Inflammatory macrophage treated with lipopolysaccharide for 1 hour (primary cell): ENCODE measurements at regions not wholly inside any gene's neighbourhood (a gene's known extent, or its start where the extent isn't known, plus 50 kb on each side); places are given as distances from the start of the nearest gene placed in this dataset.

ENCODE experiments used
- DNase-seq, 2 donors: peaks; one replicate each; pipeline ENCODE4 v3.0.0-alpha.2; 2020 to 2022

DNA sequence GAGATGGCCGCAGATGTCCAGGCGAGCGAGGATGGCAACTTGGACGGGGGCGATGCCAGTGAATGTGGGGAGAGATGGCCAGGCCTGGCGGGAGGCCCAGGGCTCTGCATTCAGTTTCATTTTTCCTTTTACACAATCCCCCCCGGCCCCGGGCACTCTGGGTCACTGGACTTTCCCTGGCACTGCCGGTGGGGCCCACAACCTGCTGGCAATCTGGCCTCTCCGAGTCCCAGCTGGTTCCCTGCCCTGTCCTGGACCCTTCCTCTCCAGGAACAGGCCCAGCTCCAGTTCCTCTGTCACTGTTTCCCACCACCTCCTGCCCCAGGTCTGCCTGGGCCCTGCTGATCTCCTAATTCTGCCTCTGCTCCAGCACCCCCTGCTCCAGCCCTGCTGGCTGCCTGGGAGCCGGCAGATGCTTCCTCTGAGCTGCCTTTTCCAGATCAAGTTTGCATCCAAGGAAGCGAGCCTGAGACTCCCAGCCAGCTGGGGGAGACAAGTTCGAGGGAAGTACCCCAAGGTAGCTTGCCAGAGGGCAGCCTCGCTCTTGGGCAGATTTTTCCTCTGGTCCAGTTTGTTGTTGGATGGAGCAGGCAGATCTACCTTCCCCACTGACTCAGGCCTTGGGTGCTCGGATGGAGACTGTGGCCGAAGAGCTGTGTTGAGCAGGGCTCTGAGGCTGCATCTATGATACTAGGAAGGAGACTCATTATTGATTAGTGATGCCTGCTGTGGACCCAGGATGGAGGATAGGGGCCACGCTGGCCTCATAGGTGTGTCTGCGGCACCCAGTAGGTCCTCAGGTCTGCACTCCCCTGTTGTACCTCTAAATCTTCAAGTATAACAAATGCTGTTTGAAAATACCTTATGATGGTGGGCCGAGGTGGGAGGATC is 83.2 kb downstream of the CEBPB start:
- DNase-seq = peak; percentile 85 to 96

DNA sequence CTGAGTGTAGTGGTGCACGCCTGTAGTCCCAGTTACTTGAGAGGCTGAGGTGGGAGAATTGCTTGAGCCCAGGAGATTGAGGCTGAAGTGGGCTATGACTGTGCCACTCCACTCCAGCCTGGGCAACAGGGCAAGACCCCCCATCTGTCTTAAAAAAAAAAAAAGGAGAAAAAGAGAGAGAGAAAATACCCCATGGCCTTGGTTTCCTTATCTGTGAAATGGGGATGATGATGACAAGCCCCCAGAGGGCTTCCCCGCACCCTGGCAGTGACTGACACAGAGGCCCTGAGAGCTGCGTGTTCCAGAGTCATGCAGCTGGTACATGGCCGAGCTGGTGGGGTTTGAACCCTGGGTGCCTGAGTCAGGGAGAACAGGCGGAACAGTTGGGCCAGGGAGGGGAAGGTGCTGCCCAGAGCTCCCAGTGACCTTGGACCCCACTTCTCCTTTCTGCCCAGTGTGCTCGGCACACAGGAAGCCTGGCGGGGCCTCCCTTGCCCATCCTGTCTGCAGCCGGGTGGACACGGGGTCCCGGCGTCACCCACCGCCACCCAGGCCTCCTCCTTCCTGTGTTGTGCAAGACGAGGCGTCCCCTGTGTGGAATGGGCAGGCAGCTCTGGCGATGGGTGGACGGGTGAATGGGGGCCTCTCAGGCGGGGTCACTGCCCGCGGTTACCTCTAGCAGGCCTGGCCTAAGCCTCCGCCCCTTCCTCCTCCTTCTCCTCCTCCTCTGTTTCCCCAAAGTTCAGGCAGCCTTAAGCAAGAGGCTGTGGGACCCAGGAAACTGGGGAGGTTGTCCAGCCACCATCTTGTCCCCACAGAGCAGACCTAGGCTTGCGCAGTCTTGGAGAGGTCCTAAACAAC is 84.2 kb downstream of the CEBPB start:
- peak; percentile 93 to 98 for DNase-seq

DNA sequence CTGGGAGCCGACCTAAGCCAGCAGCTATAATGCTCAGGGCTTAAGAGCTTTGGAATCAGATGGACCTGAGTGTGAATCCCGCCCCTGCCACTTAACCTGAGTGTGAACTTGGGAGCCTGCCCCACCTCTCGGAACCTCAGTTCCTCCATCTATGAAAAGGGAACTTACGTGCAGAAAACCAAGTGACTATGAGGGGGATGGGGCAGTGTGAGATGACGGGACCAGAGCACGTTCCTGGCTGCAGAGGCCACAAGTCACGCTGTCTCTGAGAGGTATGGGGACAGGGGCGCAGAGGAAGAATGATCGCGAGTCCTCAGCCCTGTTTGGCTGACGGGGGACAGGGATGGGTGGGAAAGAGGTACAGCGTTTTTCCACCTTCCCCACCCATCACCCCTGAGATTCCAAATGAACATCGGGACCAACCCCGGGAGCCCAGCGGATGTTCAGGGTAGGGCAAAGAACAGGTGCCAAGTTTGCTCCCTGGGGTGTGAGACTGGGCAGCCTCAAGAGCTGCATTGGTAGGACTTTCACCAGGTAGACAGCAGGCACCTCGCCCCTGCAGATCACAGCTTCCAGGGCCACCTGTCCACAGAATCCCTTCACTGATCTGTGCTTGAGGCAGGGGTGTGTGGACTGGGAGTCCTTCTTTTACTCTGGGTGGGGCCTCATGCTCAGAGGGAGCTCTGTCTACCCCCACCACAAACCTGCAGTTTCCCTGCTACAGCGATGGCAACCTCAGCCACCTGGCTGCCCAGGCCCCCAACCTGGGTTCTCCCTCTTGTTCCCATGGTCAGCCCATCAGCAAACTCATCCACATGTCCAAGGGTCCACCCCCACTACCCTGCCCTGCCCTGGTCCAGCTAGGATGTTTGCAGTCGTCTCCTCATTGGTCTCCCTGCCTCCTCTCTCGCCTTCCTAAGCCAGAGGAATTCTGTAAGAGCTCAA is 85.8 kb downstream of the CEBPB start:
- peak; percentile 55 to 66 for DNase-seq

DNA sequence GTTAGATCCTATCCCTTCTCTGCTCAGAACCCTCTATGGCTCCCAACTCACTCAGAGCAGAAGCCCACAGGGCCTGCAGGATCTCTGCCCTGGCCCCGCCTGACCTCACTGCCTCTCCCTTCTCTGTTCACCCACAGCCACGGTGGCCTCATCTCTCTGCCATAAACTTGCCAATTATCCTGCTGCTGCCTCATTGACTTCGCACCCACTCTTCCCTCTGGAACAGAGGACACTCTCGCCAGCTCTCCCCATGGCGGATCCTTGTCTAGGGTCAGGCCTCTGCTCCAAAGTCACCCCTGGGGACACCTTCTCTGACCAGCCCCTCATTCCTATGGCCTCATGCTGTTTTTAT is 86.4 kb downstream of the CEBPB start:
- no peak for DNase-seq

DNA sequence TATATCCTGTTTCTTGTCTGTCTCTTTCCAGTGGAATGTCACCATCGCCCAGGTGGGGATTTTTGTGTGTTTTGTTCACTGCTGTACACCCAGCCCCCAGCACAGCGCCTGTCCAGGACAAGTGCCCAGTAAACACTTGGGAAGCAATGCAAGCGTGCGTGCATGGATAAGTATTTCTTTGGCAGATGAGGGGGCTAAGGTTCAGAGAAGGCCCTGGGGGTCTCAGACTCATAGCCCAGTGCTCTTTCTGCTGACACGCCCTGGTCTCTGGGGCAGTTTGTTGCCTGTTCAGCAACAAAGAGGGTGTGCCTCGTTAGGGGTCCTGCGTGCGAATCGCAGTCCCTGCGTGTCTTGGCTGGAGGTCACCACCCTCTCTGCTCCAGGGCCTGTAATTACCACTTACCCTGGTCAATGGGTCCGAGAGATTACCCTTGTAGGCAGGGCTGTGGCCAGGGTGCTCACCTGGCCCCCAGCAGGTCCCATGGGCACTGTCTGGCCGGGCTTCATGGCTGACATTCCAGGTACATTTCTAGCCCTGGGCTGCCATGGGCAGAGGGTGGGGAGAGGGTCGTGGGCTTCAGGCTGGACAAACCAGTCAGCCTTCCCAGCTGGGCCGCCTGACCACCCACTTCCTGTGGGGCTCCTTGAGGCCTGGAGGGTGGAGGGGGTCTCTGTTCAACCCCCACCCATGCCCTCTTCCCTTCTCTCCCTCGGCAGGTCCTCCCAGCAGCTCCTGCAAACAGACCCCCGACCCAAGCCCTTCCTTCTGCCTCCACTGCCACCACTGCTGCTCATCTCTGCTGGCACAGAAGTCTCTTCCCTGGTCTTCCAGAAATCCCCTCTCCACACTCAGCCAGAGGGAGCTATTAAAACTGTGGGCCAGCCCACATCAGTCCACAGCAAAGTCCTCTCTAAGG is 87.1 kb downstream of the CEBPB start:
- DNase-seq = no peak

DNA sequence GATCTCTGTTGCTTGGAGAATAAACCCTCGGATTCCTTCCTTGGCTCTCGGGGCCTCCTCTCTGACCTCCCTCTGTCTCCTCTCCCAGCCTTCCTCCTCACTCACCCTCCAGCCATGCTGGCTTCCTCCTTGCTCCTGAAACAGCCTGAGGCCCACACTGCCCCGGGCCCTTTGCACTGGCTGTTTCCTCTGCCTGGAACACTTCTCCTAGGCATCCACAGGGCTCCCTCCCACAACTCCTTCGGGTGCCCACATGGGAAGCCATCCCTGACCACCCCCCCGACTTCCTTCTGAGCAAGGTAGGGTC is 87.7 kb downstream of the CEBPB start:
- DNase-seq = no peak

DNA sequence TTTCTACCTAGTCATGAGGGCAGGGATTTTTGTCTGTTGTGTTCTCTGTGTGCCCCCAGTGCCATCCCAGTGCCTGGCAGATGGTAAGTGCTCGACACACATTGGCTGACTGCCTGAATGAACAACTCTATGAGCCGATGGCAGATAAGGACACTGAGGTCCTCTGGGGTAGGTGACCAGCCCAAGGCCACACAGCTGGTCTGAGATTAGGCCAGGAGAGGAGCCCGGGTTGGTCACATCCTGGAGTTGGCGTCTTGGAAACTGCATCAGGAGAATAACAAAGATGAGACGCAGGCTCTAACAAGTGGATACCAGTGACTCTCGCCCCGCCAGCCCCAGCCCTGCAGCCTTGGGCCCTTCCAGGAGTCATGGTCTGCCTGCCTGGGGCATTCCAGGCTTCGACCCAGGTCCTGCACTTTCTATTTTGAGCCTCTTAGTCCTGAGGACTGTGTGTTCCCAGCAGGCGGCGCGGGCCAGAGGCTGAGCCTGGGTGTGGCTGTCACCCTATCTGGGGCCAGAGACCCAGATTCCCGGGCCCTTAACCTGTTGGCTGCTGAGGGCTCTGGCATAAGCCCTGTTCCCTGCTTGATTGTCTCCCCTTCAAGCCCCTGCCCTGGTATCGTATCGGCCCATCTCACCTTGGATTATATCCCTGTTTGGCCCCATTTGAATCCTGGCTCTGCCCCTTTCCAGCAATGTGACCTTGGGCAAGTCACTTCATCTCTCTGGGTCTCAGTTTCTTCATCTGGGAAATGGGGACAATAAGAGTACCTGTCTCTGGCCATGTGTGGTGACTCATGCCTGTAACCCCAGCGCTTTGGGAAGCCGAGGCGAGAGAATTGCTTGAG is 88.3 kb downstream of the CEBPB start:
- DNase-seq = no peak

DNA sequence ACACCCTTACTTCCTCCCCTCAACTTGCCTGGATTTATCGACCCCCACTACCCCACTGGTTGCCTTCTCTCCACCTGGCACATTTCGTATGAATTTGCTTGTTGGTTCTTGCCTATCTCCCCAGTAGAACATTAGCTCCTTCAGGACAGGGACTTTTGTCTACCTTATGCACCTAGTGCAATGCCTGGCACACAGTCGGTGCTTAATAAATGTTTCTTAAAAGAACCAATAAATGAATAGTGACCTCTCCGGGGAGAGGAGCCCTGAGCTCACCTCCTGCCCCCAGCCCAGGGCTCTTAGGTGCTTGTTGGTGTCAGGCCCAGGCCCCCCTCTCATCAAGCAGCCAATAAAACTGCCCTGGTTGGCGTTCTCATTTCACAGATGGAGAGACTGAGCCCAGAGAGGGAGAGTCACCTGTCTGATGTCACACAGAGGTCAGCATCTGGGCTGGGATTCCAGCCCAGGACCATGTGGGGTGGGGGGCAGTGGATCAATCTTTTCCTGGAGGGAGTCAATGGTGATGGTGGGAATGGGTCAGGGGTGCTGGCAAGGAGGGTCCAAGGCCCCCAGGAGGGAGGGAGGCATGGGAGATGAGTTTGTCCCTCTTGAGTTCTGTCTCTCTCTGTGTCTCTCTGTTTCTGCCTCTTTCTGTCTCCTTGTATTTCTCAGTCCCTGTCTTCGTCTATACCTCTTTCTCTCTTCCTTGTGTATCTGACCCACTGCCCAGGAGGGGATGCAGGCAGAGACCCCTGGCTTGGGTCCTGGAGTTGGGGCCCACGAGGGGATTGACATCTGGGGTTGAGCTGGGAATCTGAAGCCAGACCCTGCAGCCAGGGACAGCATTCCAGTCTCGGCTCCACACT is 89.6 kb downstream of the CEBPB start:
- DNase-seq = no peak

DNA sequence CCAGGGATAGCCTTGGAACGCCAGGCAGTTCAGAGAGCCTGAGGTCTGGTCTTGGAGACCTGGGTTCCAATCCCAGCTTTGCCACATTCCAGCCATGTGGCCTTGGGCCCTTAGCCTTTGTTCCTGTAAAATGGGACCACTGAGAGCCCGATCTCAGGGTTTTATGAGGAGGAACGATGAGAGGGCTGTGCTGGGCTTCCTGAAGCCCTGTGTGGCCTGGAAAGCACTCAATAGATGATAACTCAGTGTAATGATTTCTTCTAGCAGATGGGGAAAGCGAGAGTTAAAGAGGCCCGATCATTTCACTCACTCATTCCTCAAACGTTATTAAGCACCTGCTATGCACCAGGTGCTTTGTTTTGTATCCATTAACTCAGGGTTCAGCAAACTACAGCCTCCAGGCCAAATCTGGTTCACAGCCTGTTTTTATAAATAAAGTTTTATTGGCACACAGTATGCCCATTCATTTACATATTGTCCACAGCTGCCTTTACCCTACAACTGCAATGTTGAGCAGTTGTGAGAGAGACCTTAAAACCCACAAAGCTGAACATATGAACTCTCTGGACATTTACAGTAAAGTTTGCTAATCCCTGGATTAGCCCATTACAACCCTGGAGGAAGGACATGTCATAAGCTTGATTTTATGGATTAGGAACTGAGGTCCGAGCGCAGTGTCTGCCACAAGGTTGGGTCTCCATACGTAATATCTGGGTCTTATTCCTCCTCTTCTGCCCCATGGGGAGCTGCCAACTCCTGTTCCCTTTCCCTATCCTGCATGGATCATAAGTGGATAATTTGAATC is 90.4 kb downstream of the CEBPB start:
- no peak for DNase-seq

DNA sequence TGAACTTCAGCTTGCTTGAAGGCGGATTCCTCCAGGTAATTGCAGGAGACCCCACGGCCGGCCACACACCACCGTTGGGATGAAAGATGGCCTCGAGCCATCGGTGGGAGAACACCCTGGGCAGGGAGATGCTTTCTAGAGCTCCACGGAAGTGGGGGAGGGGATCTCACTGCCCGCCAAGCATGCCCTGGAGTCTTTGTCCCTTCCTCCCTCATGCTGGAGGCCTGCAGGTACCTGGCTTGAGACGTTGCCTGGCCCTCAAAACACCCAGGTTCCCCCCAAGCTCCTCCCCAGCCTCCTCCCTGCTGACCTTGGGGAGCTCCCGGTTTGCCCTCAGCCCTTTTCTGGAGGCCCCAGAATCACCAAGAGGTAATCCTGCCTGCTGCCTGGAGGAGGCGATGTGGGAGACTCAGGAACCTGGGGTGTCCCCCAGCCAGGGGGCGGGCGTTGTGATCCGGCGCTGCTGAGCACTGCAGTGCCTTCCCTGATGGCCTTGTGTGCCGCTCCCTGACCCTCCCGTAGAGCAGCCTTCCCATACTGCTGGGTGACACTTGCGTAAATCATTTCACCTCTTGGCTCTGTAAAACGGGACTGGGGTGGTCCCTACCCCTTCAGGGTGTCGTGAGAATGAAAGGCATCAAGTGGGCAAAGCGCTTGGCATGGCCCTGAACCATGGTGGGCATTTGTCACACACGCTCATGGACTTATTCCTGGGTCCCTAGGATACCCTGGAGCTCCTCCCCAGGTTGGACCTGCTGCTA is 91.4 kb downstream of the CEBPB start:
- DNase-seq = peak in 1 of 2 donors; percentile 55

DNA sequence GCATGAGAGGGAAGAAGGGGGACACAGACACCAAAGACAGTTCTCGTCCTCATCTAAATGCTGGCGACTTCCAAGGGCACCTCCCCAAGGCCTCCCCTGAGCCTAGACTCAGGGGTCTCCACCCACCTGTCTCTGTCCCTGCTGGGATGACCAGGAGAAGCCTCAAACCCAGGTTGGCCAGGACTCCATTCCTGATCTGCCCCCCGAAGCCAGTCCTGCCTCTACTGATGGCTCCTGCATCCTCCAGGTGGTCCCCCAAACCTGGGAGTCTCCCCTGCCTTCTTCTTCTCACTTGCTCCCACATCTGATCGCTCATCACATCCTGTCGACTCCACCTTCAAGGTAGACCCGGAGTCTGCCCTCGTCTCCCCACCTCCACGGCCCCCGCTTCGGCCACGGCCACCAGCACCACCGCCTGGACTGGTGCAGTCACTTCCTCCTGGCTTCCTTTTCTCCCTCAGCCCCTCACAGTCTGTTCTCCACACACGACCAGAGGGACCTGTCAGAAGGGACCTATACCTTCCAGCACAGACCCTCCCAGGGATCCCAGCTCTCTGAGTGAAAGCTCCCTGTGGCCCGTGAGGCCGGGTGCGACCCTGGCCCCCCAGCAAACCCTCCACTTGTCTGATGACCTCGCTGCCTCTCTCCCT is 92.1 kb downstream of the CEBPB start:
- no peak for DNase-seq

DNA sequence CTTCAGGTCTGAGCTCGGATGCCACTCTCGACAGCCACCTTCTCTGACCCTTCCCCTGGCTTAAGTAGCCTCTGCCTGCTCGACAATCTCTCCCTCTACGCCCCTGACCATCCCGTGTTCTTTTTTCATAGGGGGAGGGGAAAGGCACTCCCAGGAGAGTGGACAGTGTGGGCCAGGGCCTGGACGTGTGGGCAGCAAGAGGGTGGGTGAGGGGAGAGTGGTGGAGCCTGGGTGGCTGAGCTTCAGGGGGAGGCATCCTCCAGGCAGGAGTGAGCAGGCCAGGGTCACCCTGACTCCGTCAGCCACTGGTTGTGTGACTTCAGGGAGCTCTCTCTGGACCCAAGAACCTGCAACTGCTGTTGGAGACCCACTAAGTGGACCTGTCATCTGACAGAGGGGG is 92.7 kb downstream of the CEBPB start:
- DNase-seq = no peak

DNA sequence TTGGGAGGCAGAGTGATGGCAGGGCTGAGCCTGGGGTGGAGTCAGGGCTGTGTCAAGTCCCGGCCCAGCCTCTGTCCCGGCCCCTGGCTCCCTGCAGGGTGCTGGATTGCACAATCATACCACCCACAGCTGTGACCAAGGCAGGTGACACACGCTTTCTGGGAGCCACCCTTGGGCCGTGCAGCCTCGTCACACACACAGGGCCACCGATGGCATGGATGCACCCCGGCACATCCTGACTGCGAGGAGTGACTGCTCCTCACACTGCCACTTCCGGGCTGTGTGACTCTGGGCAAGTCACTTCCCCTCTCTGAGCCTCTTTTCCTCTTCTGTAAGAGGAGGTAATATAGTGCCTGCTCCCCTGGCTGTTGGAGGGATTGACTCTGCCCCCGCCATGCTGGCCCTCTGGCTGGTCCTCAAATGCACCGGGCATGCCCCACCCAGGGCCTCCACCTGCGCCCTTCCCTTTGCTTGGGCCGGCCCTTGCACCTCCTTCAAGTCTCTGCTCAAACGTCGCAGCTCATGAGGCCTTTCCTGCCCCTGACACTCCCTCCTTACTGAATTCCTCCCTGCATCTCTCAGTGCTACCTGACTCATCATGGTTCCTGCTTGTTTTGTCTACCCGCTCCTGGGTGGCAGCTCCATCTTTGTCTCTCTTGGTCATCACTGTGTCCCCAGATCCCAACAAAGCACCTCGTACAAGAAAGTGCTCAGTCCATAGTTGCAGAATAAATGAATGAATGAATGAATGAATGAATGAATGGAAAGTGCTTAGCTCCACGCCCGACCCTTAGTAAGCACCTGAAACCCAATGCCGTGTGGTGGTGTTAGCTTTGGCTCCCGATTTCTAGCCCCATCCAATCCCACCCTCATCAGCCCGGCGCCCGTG is 93.5 kb downstream of the CEBPB start:
- DNase-seq = peak; percentile 80 to 86

DNA sequence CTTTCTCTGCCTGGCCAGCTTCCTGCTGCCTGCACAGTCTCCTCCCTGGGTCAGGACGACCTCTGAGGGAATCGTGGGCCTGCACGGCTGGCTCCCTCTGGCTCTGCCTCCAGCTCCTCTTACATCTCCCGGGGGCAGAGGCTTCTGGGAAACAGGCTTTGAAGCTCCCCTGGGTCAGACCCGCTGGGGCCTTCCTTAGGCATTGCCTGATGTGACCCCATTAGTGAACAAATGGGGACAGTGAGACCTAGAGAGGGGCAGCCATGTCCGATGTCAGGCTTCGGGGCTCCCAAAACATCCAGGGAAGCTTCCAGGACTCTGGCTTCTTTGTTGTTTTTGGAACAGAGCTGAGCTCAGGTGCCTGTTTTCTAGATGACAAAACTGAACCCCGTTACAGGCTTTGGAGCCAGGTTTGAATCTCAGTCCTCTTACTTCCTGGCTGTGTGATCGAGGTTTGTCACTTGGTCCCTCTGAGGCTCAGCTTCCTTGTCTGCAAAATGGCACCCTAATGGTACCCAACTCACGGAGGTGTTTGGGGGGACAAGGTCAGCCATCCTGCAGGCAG is 94.3 kb downstream of the CEBPB start:
- DNase-seq = no peak

DNA sequence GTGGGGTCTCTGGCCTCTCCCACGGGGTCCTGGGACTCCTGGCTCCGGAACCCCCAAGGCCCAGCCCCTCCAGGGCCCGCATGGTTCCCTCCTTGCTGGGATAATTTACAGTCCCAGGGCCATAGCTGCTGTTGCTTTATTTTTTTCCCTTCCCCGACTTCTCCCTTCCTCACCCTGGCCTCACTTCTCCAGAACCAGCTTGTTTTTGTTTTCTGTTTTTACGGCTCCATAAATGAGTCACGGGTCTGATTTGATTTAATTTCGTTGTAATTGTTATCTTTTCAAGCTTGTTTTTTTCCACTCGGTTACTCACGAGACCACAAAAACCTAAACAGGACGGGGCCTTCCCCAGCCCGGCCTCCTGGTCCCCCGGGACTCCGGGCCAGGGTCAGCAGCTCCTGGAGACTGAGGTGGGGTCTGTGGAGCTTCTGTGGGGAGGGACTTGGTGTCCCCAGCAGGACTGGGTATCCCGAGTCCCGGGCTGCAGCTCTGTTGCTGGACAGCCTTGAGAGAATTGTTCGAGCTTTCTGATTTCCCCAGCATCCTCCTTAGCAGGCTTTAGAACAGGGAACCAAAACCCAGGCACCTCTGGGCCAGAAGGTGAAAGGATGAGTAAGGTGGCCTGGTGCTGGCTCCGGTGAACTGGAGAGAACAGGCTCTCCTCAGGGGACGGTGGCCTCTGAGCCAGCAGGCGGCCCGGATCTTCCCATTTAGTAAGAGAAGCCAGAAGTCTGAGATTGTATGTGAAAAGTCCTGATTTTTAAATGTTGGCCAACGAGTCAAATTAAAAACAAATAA is 94.9 kb downstream of the CEBPB start:
- DNase-seq = no peak

DNA sequence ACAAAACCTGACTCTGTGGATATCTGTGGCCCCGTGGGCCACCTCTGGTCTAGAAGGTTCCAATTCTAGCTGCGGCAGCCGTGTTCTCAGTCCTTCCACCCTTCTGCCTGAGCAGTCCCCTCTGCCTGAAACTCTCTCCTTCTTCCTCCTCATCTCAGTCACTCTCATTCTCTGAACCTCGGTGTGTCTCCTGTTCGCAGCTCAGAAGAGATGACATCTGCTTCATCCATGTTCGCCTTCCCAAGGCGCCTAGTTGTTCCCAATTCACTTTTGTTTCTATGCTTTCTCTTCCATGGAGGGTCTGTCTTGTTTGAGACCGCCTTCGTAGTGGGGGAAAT is 95.5 kb downstream of the CEBPB start:
- no peak for DNase-seq
